Prostate gland (tissue), 2 donors: ENCODE measurements at regions not wholly inside any gene's neighbourhood (a gene's known extent, or its start where the extent isn't known, plus 50 kb on each side); places are given as distances from the start of the nearest gene placed in this dataset.

ENCODE experiments used
- CTCF ChIP-seq, 4 experiments: fragments of 200-600 bp in 2 of 4; fragments of 450-650 bp in 2 of 4; sonication (generic) in 2 of 4; IDR thresholded peaks; 1 replicate in 3 of 4; 2 replicates in 1 of 4; pipeline ENCODE4 v1.5.1; 2016 to 2019; ENCODE audit warnings: antibody characterized with exemption in 4 of 4, mild to moderate bottlenecking in 2 of 4, moderate library complexity in 2 of 4
- POLR2A ChIP-seq: fragments of 450-650 bp; IDR thresholded peaks from one replicate; pipeline ENCODE4 v1.6.1; 2016; ENCODE audit warnings: antibody characterized with exemption, mild to moderate bottlenecking

DNA sequence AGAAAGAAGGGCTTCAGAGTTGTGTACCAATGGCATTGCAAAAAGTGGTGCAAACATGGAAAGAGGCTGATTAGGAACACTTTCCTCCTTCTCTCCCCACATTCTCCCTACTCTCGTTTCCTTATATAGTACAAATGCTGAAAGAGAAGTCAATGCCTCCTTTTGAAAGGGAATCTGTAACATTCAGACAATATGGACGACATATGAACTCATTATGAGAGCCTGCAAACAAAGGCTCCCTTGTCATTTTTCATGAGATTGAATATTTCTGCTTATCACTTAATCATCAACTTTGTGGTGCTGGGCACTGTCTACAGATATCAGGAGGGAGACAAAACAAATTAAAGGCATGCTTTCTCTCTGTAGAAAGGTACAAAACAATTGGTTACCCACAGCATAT lies 437.1 kb upstream of the PHF14 start:
- no peak for TF ChIP-seq CTCF (IDR thresholded peaks at IDR 0.05)
- no peak for TF ChIP-seq POLR2A
